DMS 273 treated with DMSO at 0.1 percent for 48 hours (cell line): ENCODE measurements at regions not wholly inside any gene's neighbourhood (a gene's known extent, or its start where the extent isn't known, plus 50 kb on each side); places are given as distances from the start of the nearest gene placed in this dataset.
"Not testable (repeated sequence)": the region's sequence is repeated elsewhere in the genome, so short reads cannot be mapped to it uniquely, and the experiment has no call there.

ENCODE experiments used
- DNase-seq: peaks from one replicate; lab custom pipeline; 2025; lab: John Stamatoyannopoulos, UW

DNA sequence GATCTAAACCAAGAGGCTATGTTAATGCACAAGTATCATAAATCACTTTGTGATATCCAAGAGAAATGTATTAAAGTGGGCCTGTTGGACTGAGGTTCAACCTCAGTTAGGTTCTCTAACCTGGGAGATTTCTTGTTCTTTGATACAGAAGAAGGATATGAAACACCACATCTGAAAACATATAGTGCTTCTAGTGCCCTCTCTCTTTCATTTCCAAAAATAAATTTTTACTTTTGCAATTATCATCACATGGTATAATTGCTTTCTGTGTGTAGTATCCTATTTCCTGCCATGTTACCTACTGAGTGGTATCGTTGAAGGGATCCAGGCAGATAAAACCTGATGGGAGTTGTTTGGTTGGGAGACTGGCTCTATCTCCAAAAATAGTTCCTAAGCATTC, 264.9 kb downstream of the CCER1 start:
- DNase-seq, result no peak

DNA sequence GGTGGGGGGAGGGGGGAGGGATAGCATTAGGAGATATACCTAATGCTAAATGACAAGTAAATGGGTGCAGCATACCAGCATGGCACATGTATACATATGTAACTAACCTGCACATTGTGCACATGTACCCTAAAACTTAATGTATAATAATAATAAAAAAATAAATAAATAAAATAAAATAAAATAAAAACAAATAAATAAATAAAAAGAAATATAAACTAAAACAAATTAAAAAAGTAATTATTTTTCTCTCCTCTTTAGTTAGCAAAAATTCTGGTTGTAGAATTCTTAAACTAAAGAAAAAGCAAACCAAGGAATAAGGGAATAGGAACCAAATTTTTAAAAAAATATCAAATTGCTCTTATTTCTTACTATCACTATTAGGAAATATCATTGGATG, 267.3 kb downstream of the CCER1 start:
- not testable (repeated sequence) for DNase-seq

GRCh38 chr12:90683871-90684270, 271.1 kb downstream of the CCER1 start:
- no peak for DNase-seq

DNA sequence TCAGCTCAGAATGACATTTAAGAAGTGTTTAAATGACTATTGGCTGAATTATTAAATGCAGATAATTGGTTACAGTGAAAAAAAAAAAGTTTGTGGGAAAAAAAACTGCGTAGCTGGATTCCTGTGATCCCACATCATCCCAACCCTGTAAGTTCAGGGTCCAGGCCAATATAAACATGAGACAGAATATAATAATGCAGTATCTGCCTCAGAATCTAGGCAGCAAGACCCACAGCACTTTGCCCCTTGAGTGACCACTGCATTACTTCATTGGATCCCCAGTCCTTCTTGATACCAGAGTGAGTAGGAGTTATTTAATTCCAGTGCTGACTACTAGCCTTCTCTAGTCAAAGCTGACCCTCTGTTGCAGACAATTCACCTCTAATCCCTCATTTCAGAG, 272.6 kb downstream of the CCER1 start:
- DNase-seq, result no peak

DNA sequence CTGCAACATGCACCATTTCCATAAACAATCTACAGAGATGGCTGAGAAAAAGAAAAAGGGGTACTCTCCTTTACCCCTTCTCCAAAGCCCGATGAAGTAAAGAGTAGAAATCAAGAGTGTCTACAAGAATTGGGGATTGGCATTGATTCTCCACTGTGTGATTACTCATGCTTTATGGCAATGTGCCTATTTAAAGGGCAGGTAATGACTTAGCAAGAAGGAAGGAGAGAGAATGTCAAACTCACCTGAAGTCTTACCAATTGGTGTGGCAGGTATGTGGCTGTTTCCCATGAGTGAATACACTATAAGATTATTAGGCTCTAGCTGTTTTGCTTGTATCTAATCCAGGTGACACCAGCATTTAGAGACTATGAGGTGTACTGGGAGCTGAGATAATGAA, 275.3 kb downstream of the CCER1 start:
- no peak for DNase-seq

GRCh38 chr12:90677552-90677951, 277.4 kb downstream of the CCER1 start:
- DNase-seq, result no peak

DNA sequence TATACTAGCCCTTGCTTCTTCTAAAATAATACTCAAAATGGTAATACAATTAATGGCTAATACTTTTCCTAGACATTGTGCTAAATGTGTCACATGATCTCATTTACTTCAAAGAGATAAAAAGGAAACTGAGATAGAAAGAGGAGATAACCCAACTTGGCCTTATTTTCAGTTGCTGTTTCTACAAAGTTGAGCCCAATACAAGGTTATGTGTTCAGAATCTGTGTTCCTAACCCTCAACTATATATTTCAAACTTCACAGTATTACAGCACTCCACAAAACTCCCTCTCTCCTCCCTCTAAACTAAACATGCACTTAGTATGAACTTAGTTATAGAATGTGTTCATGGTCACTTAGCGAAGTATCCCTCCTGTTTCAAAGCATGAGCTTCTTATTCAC, 277.9 kb downstream of the CCER1 start:
- DNase-seq, result no peak

DNA sequence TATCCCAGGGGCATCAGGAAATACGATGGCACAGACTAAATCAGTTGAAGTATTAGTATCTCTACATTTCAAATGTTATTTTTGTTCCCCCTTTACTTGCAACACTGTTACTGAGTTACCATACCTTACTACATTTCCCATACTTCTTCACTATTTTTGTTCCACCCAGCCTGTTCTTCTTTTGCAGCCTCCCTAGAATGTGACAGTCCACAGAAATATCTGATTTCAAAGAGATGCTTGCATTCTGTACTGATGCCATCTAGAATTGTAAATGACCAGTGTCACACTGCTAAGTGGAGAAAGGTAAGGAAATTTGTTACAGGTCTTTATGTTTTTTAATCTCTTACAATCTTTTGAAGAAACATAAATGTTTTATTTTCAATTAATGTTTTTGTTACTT, 279.9 kb downstream of the CCER1 start:
- no peak for DNase-seq

GRCh38 chr12:90672081-90672480, 282.9 kb downstream of the CCER1 start:
- no peak for DNase-seq

GRCh38 chr12:90663949-90664348, 291.0 kb downstream of the CCER1 start:
- DNase-seq, result not testable (repeated sequence)

- no peak for DNase-seq
Measured at GRCh38 chr12:90659060-90659459, 295.9 kb downstream of the CCER1 start.

DNA sequence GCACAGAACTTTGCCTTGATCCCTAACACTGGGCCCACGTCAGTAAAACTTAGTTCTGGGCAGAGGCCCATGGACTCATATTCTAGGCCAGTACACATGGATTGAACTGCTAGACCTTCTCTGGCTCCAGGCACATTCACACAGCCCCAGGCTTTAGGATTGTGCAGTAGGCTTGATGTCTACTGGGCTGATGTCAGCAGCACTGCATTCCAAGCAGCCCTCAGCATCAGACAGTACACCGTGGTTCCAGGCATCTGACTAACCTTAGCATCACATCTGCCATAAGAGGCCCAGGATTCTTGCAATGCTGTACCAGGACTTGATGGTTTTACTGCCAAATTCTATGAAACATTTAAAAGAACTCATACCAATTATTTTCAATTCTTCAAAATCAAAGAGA, 301.9 kb downstream of the CCER1 start:
- DNase-seq, result no peak

DNA sequence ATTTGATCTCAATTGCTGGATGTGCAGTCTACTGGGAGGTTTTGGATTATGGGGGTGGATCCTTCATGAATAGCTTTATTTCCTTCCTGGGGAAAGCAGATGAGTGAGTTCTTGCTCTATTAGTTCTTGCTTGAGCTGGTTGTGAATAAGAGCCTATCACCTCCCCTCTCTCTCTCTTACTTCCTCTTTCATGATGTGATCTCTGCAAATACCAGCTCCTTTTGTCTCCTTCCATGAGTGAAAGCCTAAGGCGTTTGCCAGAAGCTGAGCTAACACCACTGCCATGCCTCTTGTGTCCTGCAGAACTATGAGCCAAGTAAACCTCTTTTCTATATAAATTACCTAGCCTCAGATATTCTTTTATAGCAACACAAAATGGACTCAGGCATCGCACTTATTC, 302.7 kb downstream of the CCER1 start:
- DNase-seq, result no peak

DNA sequence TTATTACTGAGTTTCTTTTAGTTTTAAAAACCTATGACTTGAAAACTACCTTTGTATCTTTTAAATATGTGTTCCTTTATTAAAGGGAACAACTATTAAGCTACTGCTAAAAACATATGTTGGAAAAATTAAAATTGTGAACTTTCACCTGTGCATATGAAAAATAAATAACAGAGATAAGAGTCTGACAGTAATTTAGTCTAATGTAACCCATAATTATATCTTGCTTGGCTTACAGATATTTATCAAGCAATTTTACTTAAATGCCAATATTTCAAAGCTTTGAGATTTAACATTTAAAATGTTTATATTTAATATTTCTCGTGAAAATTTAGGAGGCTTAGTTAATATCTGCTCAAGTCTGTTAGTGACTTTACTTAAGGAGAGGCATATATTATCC, 309.8 kb downstream of the CCER1 start:
- DNase-seq, result no peak

- no peak for DNase-seq
Measured at GRCh38 chr12:90631591-90632212, 323.3 kb downstream of the CCER1 start.

GRCh38 chr12:90630006-90630405, 325.0 kb downstream of the CCER1 start:
- DNase-seq, result no peak

DNA sequence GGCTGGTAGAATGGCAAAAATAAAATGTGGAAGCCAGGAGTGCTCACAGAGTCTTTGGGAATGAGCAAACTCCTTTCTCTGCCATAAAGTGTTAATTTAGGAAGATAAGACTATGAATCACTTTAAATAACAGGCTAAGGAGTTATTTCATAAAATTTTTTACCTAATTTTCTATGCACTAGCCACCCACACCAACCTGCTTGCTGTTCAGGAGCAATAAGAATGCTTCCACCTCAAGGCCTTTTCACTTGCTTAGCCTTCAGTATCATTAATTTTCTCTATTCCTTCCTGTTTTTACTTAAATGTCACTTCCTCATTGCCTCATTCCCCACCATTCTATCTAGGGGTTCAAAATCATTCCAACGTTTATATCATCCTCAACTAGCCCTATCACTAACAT, 326.8 kb downstream of the CCER1 start:
- no peak for DNase-seq

DNA sequence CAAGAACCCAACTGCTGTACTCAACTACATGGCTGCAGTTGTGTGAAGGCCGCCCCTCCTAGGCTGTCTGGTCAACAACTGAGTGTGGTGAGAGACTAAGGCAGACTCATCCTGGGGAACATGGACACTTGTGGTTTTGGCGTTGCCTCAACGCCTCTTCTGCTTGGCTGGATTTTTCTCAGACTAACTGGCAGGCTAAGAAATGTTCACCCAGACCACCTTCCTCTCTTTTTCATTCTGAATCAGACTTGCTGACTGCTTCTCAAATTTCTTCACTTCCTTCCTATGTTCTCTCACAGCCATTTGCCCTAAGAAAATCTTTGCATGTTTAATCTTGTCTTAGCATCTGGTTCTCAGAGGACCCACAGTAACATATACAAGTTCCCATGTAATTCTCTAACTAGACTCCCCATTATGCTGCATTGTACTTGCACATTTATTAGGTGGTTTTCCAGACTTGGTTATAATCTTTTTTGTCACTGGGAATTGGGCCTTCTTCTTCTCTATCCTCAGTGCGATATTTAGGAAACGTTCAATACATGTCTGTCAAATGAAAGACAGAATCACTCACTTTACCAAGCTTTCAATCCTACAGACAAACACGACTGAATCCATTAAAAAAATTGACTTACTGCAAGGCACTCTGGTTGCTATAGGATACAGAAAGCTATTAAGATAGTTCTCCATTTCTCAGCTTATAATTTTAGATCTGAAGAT, 327.6 kb downstream of the CCER1 start:
- no peak for DNase-seq

DNA sequence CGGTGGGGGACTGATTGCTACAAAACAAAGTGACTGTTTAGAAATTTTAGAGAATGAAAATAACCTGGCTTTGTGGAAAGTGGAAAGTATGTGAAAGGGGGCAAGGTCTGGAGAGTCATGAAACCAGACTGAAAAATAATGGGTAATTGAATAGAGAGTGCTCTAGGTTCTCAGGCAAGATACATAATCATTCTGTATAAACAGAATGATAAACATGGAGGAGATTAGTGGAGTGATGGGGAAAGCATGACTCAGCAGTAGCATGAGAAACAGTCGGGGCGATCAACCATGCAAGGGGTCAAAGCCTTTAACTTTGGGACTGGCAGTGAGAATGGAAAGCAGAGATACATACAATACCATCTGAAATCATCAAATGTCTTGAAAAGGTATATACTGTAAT, 332.5 kb downstream of the CCER1 start:
- DNase-seq, result no peak

DNA sequence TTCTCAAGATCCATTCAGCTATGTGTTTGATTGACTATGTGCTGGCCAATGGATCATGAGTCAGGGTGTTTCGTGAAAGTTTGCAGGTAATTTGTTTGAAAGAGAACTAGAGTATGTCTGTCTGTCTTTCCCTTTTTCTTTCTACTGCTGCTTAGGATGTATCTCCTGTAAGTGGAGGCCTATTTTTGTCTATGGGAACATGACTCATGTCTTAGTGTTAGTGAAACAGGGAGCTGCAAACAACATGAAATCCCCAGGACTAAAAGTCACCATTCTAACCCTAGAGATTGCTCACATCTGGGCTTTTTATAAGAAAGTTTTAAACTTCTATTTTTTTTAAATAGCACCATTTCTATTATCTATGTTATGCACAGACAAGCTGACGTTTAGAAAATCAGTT, 333.0 kb downstream of the CCER1 start:
- no peak for DNase-seq

- no peak for DNase-seq
Measured at GRCh38 chr12:90619943-90620342, 335.0 kb downstream of the CCER1 start.

GRCh38 chr12:90618586-90618985, 336.4 kb downstream of the CCER1 start:
- DNase-seq, result no peak

DNA sequence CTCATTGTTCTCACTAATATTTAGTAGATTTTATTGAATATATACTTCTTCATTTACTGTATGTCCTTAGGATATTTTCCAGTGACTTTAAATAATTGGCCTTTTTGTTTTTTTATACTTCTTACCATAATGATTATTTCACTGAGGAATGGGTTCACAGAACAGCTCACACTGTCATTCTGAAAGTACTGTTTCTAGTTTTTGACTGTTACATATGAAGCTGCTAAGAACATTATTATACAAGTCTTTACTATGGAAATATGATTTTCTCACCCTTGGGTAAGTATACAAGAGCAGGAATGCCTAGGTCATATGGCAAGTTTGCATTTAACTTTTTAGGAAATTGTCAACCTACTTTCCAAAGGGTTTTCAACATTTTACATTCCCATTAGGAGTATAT, 343.1 kb downstream of the CCER1 start:
- no peak for DNase-seq

DNA sequence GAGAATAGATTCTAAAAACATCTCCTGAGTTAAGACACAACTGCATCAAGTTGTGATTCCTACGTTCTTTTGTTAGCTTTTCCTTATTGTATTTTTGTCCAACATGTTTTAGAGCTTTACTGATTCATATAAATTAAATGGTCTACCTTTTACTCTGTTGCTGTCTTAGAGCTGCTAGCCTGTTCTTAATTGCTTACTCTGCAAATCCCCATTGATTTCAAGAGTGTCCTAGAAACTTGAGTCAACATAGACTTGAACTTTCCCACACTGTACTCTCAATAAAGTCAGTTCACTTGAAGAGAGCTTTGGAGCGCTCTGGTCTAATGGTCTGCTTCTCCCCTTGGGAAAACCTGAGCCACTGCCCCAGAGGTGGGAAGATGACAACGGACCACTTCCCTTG, 343.9 kb downstream of the CCER1 start:
- no peak for DNase-seq
